NCI-H69 (cell line): ENCODE measurements at regions not wholly inside any gene's neighbourhood (a gene's known extent, or its start where the extent isn't known, plus 50 kb on each side); places are given as distances from the start of the nearest gene placed in this dataset.

Experiments
- DNase-seq: peaks from one replicate; lab custom pipeline; 2025; lab: John Stamatoyannopoulos, UW

- DNase-seq, result peak; percentile 37
Observed at GRCh38 chr11:93248602-93249001, 50.8 kb upstream of the SLC36A4 start.

- peak; percentile 92 for DNase-seq
Observed at GRCh38 chr11:93249459-93250220, 51.8 kb upstream of the SLC36A4 start.

GRCh38 chr11:93250326-93250725 lies 52.5 kb upstream of the SLC36A4 start:
- no peak for DNase-seq

- DNase-seq, result peak; percentile 19
Observed at GRCh38 chr11:93251922-93252321, 54.1 kb upstream of the SLC36A4 start.

GRCh38 chr11:93253111-93253510 lies 55.3 kb upstream of the SLC36A4 start:
- DNase-seq, result no peak

GRCh38 chr11:93256623-93257022 lies 58.8 kb upstream of the SLC36A4 start:
- peak; percentile 68 for DNase-seq

GRCh38 chr11:93267383-93267782 lies 63.2 kb upstream of the DEUP1 start:
- DNase-seq, result no peak

GRCh38 chr11:93268287-93269040 lies 62.1 kb upstream of the DEUP1 start:
- no peak for DNase-seq

GRCh38 chr11:93271596-93271995 lies 58.9 kb upstream of the DEUP1 start:
- no peak for DNase-seq

GRCh38 chr11:93274851-93275250 lies 55.7 kb upstream of the DEUP1 start:
- no peak for DNase-seq

GRCh38 chr11:93278976-93279375 lies 51.6 kb upstream of the DEUP1 start:
- DNase-seq, result peak; percentile 80

- peak; percentile 99 for DNase-seq
Observed at GRCh38 chr11:93279851-93280347, 50.6 kb upstream of the DEUP1 start.
